Sigmoid colon (tissue), 6 donors: ENCODE measurements at regions not wholly inside any gene's neighbourhood (a gene's known extent, or its start where the extent isn't known, plus 50 kb on each side); places are given as distances from the start of the nearest gene placed in this dataset.

Experiments used
- DNase-seq: peaks from one replicate; pipeline ENCODE4 v3.0.0-alpha.2; 2019
- H3K27ac ChIP-seq, 4 donors: fragments of 200-600 bp; sonication (generic); one replicate each; pipeline ENCODE4 v1.5.1; 2016 to 2019; ENCODE audit warnings: mild to moderate bottlenecking in 1 of 4
- H3K27me3 ChIP-seq, 3 donors: fragments of 200-600 bp; sonication (generic); one replicate each; pipeline ENCODE4 v1.5.1; 2019; ENCODE audit warnings: mild to moderate bottlenecking in 1 of 3
- H3K36me3 ChIP-seq, 4 donors: fragments of 200-600 bp; sonication (generic); one replicate each; pipeline ENCODE4 v1.5.1; 2016 to 2019
- H3K4me1 ChIP-seq, 4 donors: fragments of 200-600 bp; sonication (generic); one replicate each; pipeline ENCODE4 v1.5.1; 2017 to 2019
- H3K4me3 ChIP-seq, 4 donors: fragments of 200-600 bp; sonication (generic); one replicate each; pipeline ENCODE4 v1.5.1; 2017 to 2019; ENCODE audit warnings: mild to moderate bottlenecking in 2 of 4, moderate library complexity in 1 of 4
- H3K9me3 ChIP-seq, 4 donors: fragments of 200-600 bp in 3 of 4; sonication (generic) in 3 of 4; one replicate each; pipeline versions ENCODE4 v1.5.1 to v1.6.1; 2013 to 2019
- CTCF ChIP-seq, 4 experiments: fragments of 450-650 bp in 3 of 4; fragments of 200-600 bp in 1 of 4; IDR thresholded peaks; one replicate each; pipeline ENCODE4 v1.5.1; 2016 to 2019; ENCODE audit warnings: antibody characterized with exemption in 4 of 4, mild to moderate bottlenecking in 3 of 4, moderate library complexity in 2 of 4
- EP300 ChIP-seq, 4 donors: sonication (generic); formaldehyde crosslinking; IDR thresholded peaks; one replicate each; pipeline ENCODE4 v1.6.1; 2017; ENCODE audit warnings: antibody characterized with exemption in 4 of 4
- POLR2A ChIP-seq, 2 donors: fragments of 450-650 bp; IDR thresholded peaks; one replicate each; pipeline ENCODE4 v1.6.1; 2016; ENCODE audit warnings: antibody characterized with exemption in 2 of 2, mild to moderate bottlenecking in 2 of 2, moderate library complexity in 2 of 2
- POLR2AphosphoS5 ChIP-seq, 4 donors: sonication (generic); formaldehyde crosslinking; IDR thresholded peaks; one replicate each; pipeline ENCODE4 v1.6.1; 2017; ENCODE audit warnings: antibody characterized with exemption in 4 of 4
- WGBS, 2 donors: extraction: QIAGEN DNeasy Blood & Tissue Kit; methylation state at CpG; one replicate each; pipeline ENCODE4 v1.1.7; 2013; 5-methylcytosine and 5-hydroxymethylcytosine counted together
- intact Hi-C: fragments of 100-400 bp; cut with DNase I; formaldehyde crosslinking; loops from one replicate; pipeline ENCODE4 v1.15.1; 2023
- donor health status: healthy with polysubstance abuse.
- donor health status: healthy.

GRCh38 chr12:105804591-105805265 lies 334.0 kb downstream of the NUAK1 start:
- Histone ChIP-seq H3K36me3 (no peaks in the 10 kb centered on the region), H3K27me3 (no peaks in the 10 kb centered on the region), H3K9me3 (no peaks in the 10 kb centered on the region), H3K27ac (no peak overlapping the region), H3K4me3 (no peak overlapping the region), H3K4me1 (no peaks in the 10 kb centered on the region)
- no peak for DNase-seq
- TF ChIP-seq EP300 (IDR thresholded peaks at IDR 0.05) = no peak
- TF ChIP-seq POLR2AphosphoS5 (IDR thresholded peaks at IDR 0.05) = no peak
- no peak for TF ChIP-seq POLR2A (IDR thresholded peaks at IDR 0.05)
- no peak for TF ChIP-seq CTCF (IDR thresholded peaks at IDR 0.05)
- WGBS, 2 donors = 79 to 88% methylated on average over 5 of the region's 5 CpGs
- intact Hi-C loops = loop anchor here (1.0 kb wide), 1 partner anchor 11 kb away; no protein-coding TSS in a partner anchor

- Histone ChIP-seq H3K4me1 (no peaks in the 10 kb centered on the region), H3K27me3 (no peaks in the 10 kb centered on the region), H3K27ac (no peak overlapping the region), H3K4me3 (no peak overlapping the region), H3K9me3 (peaks cover 0 to 3% (median 0%) of the 10 kb centered on the region in 4 donors), H3K36me3 (no peaks in the 10 kb centered on the region)
- WGBS, 2 donors = 80 to 81% methylated on average over 4 of the region's 4 CpGs
- intact Hi-C loops = no loop called here
- no peak for TF ChIP-seq POLR2AphosphoS5 (IDR thresholded peaks at IDR 0.05)
- TF ChIP-seq CTCF (IDR thresholded peaks at IDR 0.05) = no peak
- no peak for TF ChIP-seq POLR2A (IDR thresholded peaks at IDR 0.05)
- no peak for TF ChIP-seq EP300 (IDR thresholded peaks at IDR 0.05)
- DNase-seq = no peak
Observed at GRCh38 chr12:105805730-105806399, 332.9 kb downstream of the NUAK1 start.

- Histone ChIP-seq H3K9me3 (peaks cover 0 to 3% (median 0%) of the 10 kb centered on the region in 4 donors), H3K27me3 (no peaks in the 10 kb centered on the region), H3K36me3 (no peaks in the 10 kb centered on the region), H3K4me3 (no peak overlapping the region), H3K27ac (no peak overlapping the region), H3K4me1 (no peaks in the 10 kb centered on the region)
- intact Hi-C loops = no loop called here
- WGBS, 2 donors = 94 to 96% methylated on average over 2 of the region's 2 CpGs
- DNase-seq = no peak
- no peak for TF ChIP-seq POLR2AphosphoS5 (IDR thresholded peaks at IDR 0.05)
- no peak for TF ChIP-seq POLR2A (IDR thresholded peaks at IDR 0.05)
- no peak for TF ChIP-seq EP300 (IDR thresholded peaks at IDR 0.05)
- TF ChIP-seq CTCF (IDR thresholded peaks at IDR 0.05) = no peak
Observed at GRCh38 chr12:105806400-105806770, 332.4 kb downstream of the NUAK1 start.

- intact Hi-C loops = no loop called here
- Histone ChIP-seq H3K36me3 (no peaks in the 10 kb centered on the region), H3K27me3 (no peaks in the 10 kb centered on the region), H3K27ac (no peak overlapping the region), H3K4me1 (no peaks in the 10 kb centered on the region), H3K9me3 (peaks cover 0 to 3% (median 0%) of the 10 kb centered on the region in 4 donors), H3K4me3 (no peak overlapping the region)
- 87 to 97% methylated on average over 1 of the region's 1 CpG for WGBS, 2 donors
- TF ChIP-seq POLR2A (IDR thresholded peaks at IDR 0.05) = no peak
- TF ChIP-seq EP300 (IDR thresholded peaks at IDR 0.05) = no peak
- no peak for TF ChIP-seq CTCF (IDR thresholded peaks at IDR 0.05)
- TF ChIP-seq POLR2AphosphoS5 (IDR thresholded peaks at IDR 0.05) = no peak
- no peak for DNase-seq
Observed at GRCh38 chr12:105812366-105812765, 326.4 kb downstream of the NUAK1 start.
